ENCODE measurements at regions not wholly inside any gene's neighbourhood (a gene's known extent, or its start where the extent isn't known, plus 50 kb on each side); places are given as distances from the start of the nearest gene placed in this dataset.

DNA sequence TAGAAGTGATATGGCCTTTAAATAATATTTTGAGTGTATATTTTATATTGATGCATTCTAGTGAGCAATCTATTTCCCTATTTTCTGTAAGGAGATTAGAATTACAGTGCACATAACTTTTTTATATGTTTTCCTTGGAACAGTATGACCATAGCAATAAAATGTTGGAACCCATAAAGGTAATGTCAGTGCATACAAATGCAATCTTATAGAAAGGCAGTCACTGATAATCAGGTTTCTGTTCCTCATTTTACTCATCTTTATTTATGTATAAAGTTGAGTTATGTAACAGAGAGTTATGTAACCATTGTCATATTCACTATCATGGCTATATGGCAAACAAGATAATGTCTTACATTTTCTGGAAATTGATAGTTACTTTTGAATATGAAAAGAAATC, 179.9 kb upstream of the NETO1 start:
- Histone ChIP-seq H3K4me3 (ENCODE audit: low read depth in 1 of 2, low read length in 2 of 2) (no peak overlapping the region), H3K4me1 (ENCODE audit: control insufficient read depth in 2 of 2, insufficient read depth in 2 of 2, low read length in 1 of 2) (no peaks in the 10 kb centered on the region), H3K27me3 (ENCODE audit: control insufficient read depth in 1 of 2, insufficient read depth in 2 of 2, low read length in 2 of 2) (no peaks in the 10 kb centered on the region), H3K36me3 (ENCODE audit: control insufficient read depth in 2 of 2, insufficient read depth in 2 of 2, low read length in 1 of 2) (no peaks in the 10 kb centered on the region), H3K27ac (ENCODE audit: low read depth in 2 of 2, low read length in 1 of 2) (no peak overlapping the region), H3K9me3 (ENCODE audit: control insufficient read depth in 2 of 2, insufficient read depth in 1 of 2, low read depth in 1 of 2, low read length in 1 of 2) (peaks cover 3% of the 10 kb centered on the region in 2 donors)

GRCh38 chr18:73045037-73045436, 177.2 kb upstream of the NETO1 start:
- Histone ChIP-seq H3K9me3 (ENCODE audit: control insufficient read depth in 2 of 2, insufficient read depth in 1 of 2, low read depth in 1 of 2, low read length in 1 of 2) (peaks cover 3% of the 10 kb centered on the region in 2 donors), H3K27me3 (ENCODE audit: control insufficient read depth in 1 of 2, insufficient read depth in 2 of 2, low read length in 2 of 2) (no peaks in the 10 kb centered on the region)
- 72 to 78% methylated on average over 5 of the region's 5 CpGs for WGBS, 2 donors

GRCh38 chr18:73043611-73044010, 175.8 kb upstream of the NETO1 start:
- H3K4me3 ChIP-seq (ENCODE audit: low read depth in 1 of 2, low read length in 2 of 2): no peak overlapping the region
- H3K27me3 ChIP-seq (ENCODE audit: control insufficient read depth in 1 of 2, insufficient read depth in 2 of 2, low read length in 2 of 2): no peaks in the 10 kb centered on the region
- H3K4me1 ChIP-seq (ENCODE audit: control insufficient read depth in 2 of 2, insufficient read depth in 2 of 2, low read length in 1 of 2): no peaks in the 10 kb centered on the region
- no peak overlapping the region for H3K27ac ChIP-seq (ENCODE audit: low read depth in 2 of 2, low read length in 1 of 2)
- H3K9me3 ChIP-seq (ENCODE audit: control insufficient read depth in 2 of 2, insufficient read depth in 1 of 2, low read depth in 1 of 2, low read length in 1 of 2): peaks cover 3% of the 10 kb centered on the region in 2 donors
- H3K36me3 ChIP-seq (ENCODE audit: control insufficient read depth in 2 of 2, insufficient read depth in 2 of 2, low read length in 1 of 2): no peaks in the 10 kb centered on the region

More at GRCh38 chr18:73045037-73045436, 177.2 kb upstream of the NETO1 start:
- Histone ChIP-seq H3K36me3 (ENCODE audit: control insufficient read depth in 2 of 2, insufficient read depth in 2 of 2, low read length in 1 of 2) (no peaks in the 10 kb centered on the region), H3K4me1 (ENCODE audit: control insufficient read depth in 2 of 2, insufficient read depth in 2 of 2, low read length in 1 of 2) (no peaks in the 10 kb centered on the region), H3K4me3 (ENCODE audit: low read depth in 1 of 2, low read length in 2 of 2) (no peak overlapping the region), H3K27ac (ENCODE audit: low read depth in 2 of 2, low read length in 1 of 2) (no peak overlapping the region)

- Histone ChIP-seq H3K9me3 (ENCODE audit: control insufficient read depth in 2 of 2, insufficient read depth in 1 of 2, low read depth in 1 of 2, low read length in 1 of 2) (peaks cover 3% of the 10 kb centered on the region in 2 donors), H3K36me3 (ENCODE audit: control insufficient read depth in 2 of 2, insufficient read depth in 2 of 2, low read length in 1 of 2) (no peaks in the 10 kb centered on the region), H3K4me3 (ENCODE audit: low read depth in 1 of 2, low read length in 2 of 2) (no peak overlapping the region), H3K27me3 (ENCODE audit: control insufficient read depth in 1 of 2, insufficient read depth in 2 of 2, low read length in 2 of 2) (no peaks in the 10 kb centered on the region), H3K4me1 (ENCODE audit: control insufficient read depth in 2 of 2, insufficient read depth in 2 of 2, low read length in 1 of 2) (no peaks in the 10 kb centered on the region), H3K27ac (ENCODE audit: low read depth in 2 of 2, low read length in 1 of 2) (no peak overlapping the region)
- WGBS, 2 donors: 29% methylated on average over 4 of the region's 4 CpGs
Measured at GRCh38 chr18:73043211-73043610, 175.4 kb upstream of the NETO1 start.

- Histone ChIP-seq H3K4me3 (ENCODE audit: low read depth in 1 of 2, low read length in 2 of 2) (no peak overlapping the region), H3K9me3 (ENCODE audit: control insufficient read depth in 2 of 2, insufficient read depth in 1 of 2, low read depth in 1 of 2, low read length in 1 of 2) (peaks cover 0 to 3% of the 10 kb centered on the region in 2 donors), H3K36me3 (ENCODE audit: control insufficient read depth in 2 of 2, insufficient read depth in 2 of 2, low read length in 1 of 2) (no peaks in the 10 kb centered on the region), H3K4me1 (ENCODE audit: control insufficient read depth in 2 of 2, insufficient read depth in 2 of 2, low read length in 1 of 2) (no peaks in the 10 kb centered on the region), H3K27me3 (ENCODE audit: control insufficient read depth in 1 of 2, insufficient read depth in 2 of 2, low read length in 2 of 2) (no peaks in the 10 kb centered on the region), H3K27ac (ENCODE audit: low read depth in 2 of 2, low read length in 1 of 2) (no peak overlapping the region)
- WGBS, 2 donors: 50 to 61% methylated on average over 4 of the region's 4 CpGs
Measured at GRCh38 chr18:73040247-73040646, 172.5 kb upstream of the NETO1 start.

DNA sequence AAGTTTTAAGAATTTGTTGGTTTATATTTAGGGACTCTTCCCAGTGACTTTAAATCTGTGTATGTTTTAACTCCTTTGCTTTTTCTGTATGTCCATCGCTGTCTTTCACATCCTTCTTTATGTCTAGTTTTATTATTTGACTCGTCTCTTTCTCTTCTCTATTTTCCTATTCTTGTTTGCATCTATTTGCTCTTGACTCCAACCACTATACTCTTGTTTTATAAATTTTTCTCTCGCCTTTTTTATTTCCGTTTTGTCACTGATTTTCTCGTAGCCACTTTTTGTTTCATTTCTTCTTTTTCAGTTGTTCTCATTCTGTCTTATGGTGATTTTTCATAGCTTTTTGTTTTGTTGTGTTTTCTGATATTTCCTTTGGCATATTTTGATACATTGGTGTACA, 170.5 kb upstream of the NETO1 start:
- 78 to 81% methylated on average over 5 of the region's 5 CpGs for WGBS, 2 donors
- Histone ChIP-seq H3K4me3 (ENCODE audit: low read depth in 1 of 2, low read length in 2 of 2) (no peak overlapping the region), H3K27me3 (ENCODE audit: control insufficient read depth in 1 of 2, insufficient read depth in 2 of 2, low read length in 2 of 2) (no peaks in the 10 kb centered on the region), H3K27ac (ENCODE audit: low read depth in 2 of 2, low read length in 1 of 2) (no peak overlapping the region), H3K4me1 (ENCODE audit: control insufficient read depth in 2 of 2, insufficient read depth in 2 of 2, low read length in 1 of 2) (no peaks in the 10 kb centered on the region), H3K9me3 (ENCODE audit: control insufficient read depth in 2 of 2, insufficient read depth in 1 of 2, low read depth in 1 of 2, low read length in 1 of 2) (no peaks in the 10 kb centered on the region), H3K36me3 (ENCODE audit: control insufficient read depth in 2 of 2, insufficient read depth in 2 of 2, low read length in 1 of 2) (no peaks in the 10 kb centered on the region)

- H3K4me3 ChIP-seq (ENCODE audit: low read depth in 1 of 2, low read length in 2 of 2): no peak overlapping the region
- H3K9me3 ChIP-seq (ENCODE audit: control insufficient read depth in 2 of 2, insufficient read depth in 1 of 2, low read depth in 1 of 2, low read length in 1 of 2): peaks cover 0 to 2% of the 10 kb centered on the region in 2 donors
- no peak overlapping the region for H3K27ac ChIP-seq (ENCODE audit: low read depth in 2 of 2, low read length in 1 of 2)
- WGBS, 2 donors: 44 to 50% methylated on average over 4 of the region's 4 CpGs
- no peaks in the 10 kb centered on the region for H3K27me3 ChIP-seq (ENCODE audit: control insufficient read depth in 1 of 2, insufficient read depth in 2 of 2, low read length in 2 of 2)
- H3K4me1 ChIP-seq (ENCODE audit: control insufficient read depth in 2 of 2, insufficient read depth in 2 of 2, low read length in 1 of 2): no peaks in the 10 kb centered on the region
- H3K36me3 ChIP-seq (ENCODE audit: control insufficient read depth in 2 of 2, insufficient read depth in 2 of 2, low read length in 1 of 2): no peaks in the 10 kb centered on the region
Measured at GRCh38 chr18:73023975-73024374, 156.2 kb upstream of the NETO1 start.

GRCh38 chr18:73009691-73010090, 141.9 kb upstream of the NETO1 start:
- H3K4me3 ChIP-seq (ENCODE audit: low read depth in 1 of 2, low read length in 2 of 2): no peak overlapping the region
- no peaks in the 10 kb centered on the region for H3K27me3 ChIP-seq (ENCODE audit: control insufficient read depth in 1 of 2, insufficient read depth in 2 of 2, low read length in 2 of 2)
- no peaks in the 10 kb centered on the region for H3K9me3 ChIP-seq (ENCODE audit: control insufficient read depth in 2 of 2, insufficient read depth in 1 of 2, low read depth in 1 of 2, low read length in 1 of 2)
- H3K36me3 ChIP-seq (ENCODE audit: control insufficient read depth in 2 of 2, insufficient read depth in 2 of 2, low read length in 1 of 2): no peaks in the 10 kb centered on the region
- H3K4me1 ChIP-seq (ENCODE audit: control insufficient read depth in 2 of 2, insufficient read depth in 2 of 2, low read length in 1 of 2): no peaks in the 10 kb centered on the region
- H3K27ac ChIP-seq (ENCODE audit: low read depth in 2 of 2, low read length in 1 of 2): no peak overlapping the region
- WGBS, 2 donors: 45 to 50% methylated on average over 4 of the region's 4 CpGs

DNA sequence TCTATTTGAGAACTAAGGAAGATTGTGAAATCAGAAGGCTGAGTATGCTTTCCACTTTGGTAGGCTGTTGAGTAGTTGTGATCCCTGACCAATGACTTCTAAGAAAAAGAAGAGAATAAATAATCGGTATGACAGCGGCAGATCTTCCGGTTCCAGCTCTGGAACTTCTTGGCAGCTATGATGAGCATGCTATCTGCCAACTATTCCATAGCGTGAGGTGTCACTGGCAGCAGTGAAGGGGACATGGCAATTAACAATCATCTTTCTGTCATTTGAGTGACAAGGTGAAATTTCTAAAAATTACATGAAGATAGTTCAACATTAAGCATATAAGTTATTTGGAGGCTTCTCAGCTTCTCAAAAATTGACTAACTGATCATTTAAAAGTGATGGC, 140.1 kb upstream of the NETO1 start:
- no peaks in the 10 kb centered on the region for H3K4me1 ChIP-seq (ENCODE audit: control insufficient read depth in 2 of 2, insufficient read depth in 2 of 2, low read length in 1 of 2)
- no peaks in the 10 kb centered on the region for H3K27me3 ChIP-seq (ENCODE audit: control insufficient read depth in 1 of 2, insufficient read depth in 2 of 2, low read length in 2 of 2)
- WGBS, 2 donors: 89 to 96% methylated on average over 4 of the region's 4 CpGs
- H3K9me3 ChIP-seq (ENCODE audit: control insufficient read depth in 2 of 2, insufficient read depth in 1 of 2, low read depth in 1 of 2, low read length in 1 of 2): no peaks in the 10 kb centered on the region
- no peaks in the 10 kb centered on the region for H3K36me3 ChIP-seq (ENCODE audit: control insufficient read depth in 2 of 2, insufficient read depth in 2 of 2, low read length in 1 of 2)
- H3K27ac ChIP-seq (ENCODE audit: low read depth in 2 of 2, low read length in 1 of 2): no peak overlapping the region
- H3K4me3 ChIP-seq (ENCODE audit: low read depth in 1 of 2, low read length in 2 of 2): no peak overlapping the region

DNA sequence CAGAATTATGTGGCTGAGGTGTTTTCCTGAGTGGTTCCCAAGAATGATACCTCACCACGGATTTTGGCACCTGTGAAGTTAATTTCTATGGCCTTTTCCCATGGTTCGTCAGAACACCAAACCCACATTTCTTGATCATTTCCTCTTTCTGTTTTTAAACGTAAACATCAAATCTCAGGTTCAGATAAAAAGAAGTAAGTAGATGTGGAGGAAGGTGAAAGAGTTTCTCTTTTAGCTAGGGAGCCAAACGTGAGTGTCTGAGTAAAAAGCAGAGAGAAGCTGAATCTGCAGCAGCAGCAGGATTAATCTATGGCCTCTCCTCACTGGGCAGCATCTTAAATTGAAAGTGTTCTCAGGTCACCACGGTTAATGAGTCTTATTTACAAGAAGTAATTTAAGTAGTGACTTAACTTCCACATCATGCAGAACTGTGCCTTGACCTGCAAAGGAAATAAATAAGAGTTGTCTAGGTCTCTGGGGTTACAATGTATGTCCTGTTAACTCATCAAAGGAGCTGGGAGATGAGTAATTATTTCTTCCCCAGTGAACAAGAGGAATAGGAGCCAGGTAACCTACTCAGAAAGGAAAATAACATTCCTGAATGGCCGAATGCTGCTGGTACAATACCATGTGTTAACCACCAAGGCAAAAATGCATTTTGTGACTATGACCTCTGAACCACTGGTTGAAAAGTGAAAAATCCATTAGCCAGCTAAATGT, 139.6 kb upstream of the NETO1 start:
- Histone ChIP-seq H3K4me1 (ENCODE audit: control insufficient read depth in 2 of 2, insufficient read depth in 2 of 2, low read length in 1 of 2) (no peaks in the 10 kb centered on the region), H3K27ac (ENCODE audit: low read depth in 2 of 2, low read length in 1 of 2) (no peak overlapping the region), H3K36me3 (ENCODE audit: control insufficient read depth in 2 of 2, insufficient read depth in 2 of 2, low read length in 1 of 2) (no peaks in the 10 kb centered on the region), H3K27me3 (ENCODE audit: control insufficient read depth in 1 of 2, insufficient read depth in 2 of 2, low read length in 2 of 2) (no peaks in the 10 kb centered on the region), H3K9me3 (ENCODE audit: control insufficient read depth in 2 of 2, insufficient read depth in 1 of 2, low read depth in 1 of 2, low read length in 1 of 2) (no peaks in the 10 kb centered on the region), H3K4me3 (ENCODE audit: low read depth in 1 of 2, low read length in 2 of 2) (no peak overlapping the region)
- WGBS, 2 donors: 44% methylated on average over 6 of the region's 6 CpGs
